ENCODE measurements at regions not wholly inside any gene's neighbourhood (a gene's known extent, or its start where the extent isn't known, plus 50 kb on each side); places are given as distances from the start of the nearest gene placed in this dataset.

DNA sequence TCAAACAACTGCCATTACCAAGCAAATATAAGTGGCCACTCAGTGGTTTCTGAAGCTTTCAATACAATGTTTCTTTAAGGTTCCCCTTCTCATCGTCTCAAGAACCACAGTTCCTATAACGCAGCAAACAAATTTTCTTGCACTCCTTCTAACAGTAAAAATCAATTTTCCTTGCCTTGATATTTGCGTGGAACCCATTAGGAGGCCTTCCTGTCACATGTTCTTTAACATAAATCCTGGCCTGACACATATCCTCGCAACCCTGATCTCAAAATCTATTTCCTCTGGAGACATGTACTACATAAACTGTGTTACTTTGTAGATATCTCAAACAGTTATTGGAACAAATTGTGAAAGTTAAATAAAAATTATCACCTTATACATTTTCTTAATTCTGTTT lies 65.9 kb upstream of the MANEA start:
- no peak for DNase-seq (ENCODE audit: low read depth)
- H3K4me3 ChIP-seq (ENCODE audit: low read depth, low read length): no peak overlapping the region
- TF ChIP-seq, protein P1, sequence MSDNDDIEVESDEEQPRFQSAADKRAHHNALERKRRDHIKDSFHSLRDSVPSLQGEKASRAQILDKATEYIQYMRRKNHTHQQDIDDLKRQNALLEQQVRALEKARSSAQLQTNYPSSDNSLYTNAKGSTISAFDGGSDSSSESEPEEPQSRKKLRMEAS (IDR thresholded peaks at IDR 0.05; ENCODE audit: low read depth, low read length): no peak
- TF ChIP-seq MYC (IDR thresholded peaks at IDR 0.05; ENCODE audit: low read depth, low read length): no peak
- TF ChIP-seq POLR2A (IDR thresholded peaks at IDR 0.05; ENCODE audit: extremely low read depth, insufficient read length): no peak
- TF ChIP-seq, protein P2, sequence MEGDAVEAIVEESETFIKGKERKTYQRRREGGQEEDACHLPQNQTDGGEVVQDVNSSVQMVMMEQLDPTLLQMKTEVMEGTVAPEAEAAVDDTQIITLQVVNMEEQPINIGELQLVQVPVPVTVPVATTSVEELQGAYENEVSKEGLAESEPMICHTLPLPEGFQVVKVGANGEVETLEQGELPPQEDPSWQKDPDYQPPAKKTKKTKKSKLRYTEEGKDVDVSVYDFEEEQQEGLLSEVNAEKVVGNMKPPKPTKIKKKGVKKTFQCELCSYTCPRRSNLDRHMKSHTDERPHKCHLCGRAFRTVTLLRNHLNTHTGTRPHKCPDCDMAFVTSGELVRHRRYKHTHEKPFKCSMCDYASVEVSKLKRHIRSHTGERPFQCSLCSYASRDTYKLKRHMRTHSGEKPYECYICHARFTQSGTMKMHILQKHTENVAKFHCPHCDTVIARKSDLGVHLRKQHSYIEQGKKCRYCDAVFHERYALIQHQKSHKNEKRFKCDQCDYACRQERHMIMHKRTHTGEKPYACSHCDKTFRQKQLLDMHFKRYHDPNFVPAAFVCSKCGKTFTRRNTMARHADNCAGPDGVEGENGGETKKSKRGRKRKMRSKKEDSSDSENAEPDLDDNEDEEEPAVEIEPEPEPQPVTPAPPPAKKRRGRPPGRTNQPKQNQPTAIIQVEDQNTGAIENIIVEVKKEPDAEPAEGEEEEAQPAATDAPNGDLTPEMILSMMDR (IDR thresholded peaks at IDR 0.05; ENCODE audit: low read depth, low read length): no peak

DNA sequence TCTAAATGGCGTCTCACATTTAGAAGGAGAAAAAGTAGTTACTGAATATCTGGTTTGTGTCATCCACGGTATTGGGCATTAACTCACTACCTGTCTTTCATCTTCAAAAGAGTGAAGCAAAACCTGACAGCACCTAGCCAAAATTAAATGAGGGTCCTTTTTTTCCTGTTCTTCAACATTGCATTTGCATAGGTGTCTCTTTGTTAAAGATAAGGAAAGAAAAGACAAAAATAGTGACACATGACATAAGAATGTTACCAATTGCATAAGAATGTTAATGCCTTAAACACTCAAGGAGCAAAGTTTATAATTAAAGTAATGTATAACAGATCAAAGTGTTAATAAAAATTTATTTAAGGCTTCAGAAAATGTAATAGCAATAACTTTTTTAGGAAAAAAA lies 61.4 kb upstream of the MANEA start:
- DNase-seq (ENCODE audit: low read depth): no peak
- H3K4me3 ChIP-seq (ENCODE audit: low read depth, low read length): no peak overlapping the region
- TF ChIP-seq, protein P1 (IDR thresholded peaks at IDR 0.05; ENCODE audit: low read depth, low read length): no peak
- no peak for TF ChIP-seq POLR2A (IDR thresholded peaks at IDR 0.05; ENCODE audit: extremely low read depth, insufficient read length)
- TF ChIP-seq MYC (IDR thresholded peaks at IDR 0.05; ENCODE audit: low read depth, low read length): no peak
- TF ChIP-seq, protein P2 (IDR thresholded peaks at IDR 0.05; ENCODE audit: low read depth, low read length): no peak

DNA sequence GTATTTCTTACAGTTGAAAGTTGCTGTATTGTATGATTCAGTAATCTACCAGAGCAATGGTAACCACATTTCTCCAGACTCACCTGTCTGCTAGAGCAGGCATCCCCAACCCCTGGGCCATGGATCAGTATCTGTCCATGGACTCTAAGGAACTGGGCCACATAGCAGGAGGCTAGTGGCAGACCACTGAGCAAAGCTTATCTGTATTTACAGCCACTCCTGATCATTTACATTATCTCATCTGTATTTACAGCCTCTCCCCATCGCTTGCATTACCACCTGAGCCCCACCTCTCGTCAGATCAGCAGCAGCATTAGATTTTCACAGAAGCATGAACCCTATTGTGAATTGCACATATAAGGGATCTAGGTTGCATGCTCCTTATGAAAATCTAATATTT lies 60.3 kb upstream of the MANEA start:
- no peak overlapping the region for H3K4me3 ChIP-seq (ENCODE audit: low read depth, low read length)
- DNase-seq (ENCODE audit: low read depth): no peak
- no peak for TF ChIP-seq POLR2A (IDR thresholded peaks at IDR 0.05; ENCODE audit: extremely low read depth, insufficient read length)
- TF ChIP-seq, protein P1 (IDR thresholded peaks at IDR 0.05; ENCODE audit: low read depth, low read length): no peak
- TF ChIP-seq, protein P2 (IDR thresholded peaks at IDR 0.05; ENCODE audit: low read depth, low read length): no peak
- no peak for TF ChIP-seq MYC (IDR thresholded peaks at IDR 0.05; ENCODE audit: low read depth, low read length)

DNA sequence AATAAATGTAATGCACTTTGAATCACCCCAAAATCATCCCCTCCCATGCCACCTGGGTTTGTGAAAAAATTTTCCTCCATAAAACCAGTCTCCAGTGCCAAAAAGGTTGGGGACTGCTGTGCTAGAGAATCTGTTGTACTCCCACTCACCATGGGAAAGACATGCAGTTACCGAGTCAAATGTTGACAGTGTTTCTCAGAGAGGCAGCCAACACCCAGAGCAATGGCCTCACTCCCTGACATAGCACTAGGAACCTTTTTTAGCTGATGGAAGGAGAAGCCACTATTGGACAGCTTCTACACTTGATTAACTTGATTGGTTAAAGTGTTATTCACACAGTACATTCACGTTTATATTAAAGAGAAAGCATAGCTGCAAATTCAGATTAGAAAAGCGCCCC lies 59.8 kb upstream of the MANEA start:
- no peak overlapping the region for H3K4me3 ChIP-seq (ENCODE audit: low read depth, low read length)
- DNase-seq (ENCODE audit: low read depth): no peak
- TF ChIP-seq POLR2A (IDR thresholded peaks at IDR 0.05; ENCODE audit: extremely low read depth, insufficient read length) (no peak), MYC (IDR thresholded peaks at IDR 0.05; ENCODE audit: low read depth, low read length) (no peak)
- TF ChIP-seq, protein P2 (IDR thresholded peaks at IDR 0.05; ENCODE audit: low read depth, low read length): no peak

DNA sequence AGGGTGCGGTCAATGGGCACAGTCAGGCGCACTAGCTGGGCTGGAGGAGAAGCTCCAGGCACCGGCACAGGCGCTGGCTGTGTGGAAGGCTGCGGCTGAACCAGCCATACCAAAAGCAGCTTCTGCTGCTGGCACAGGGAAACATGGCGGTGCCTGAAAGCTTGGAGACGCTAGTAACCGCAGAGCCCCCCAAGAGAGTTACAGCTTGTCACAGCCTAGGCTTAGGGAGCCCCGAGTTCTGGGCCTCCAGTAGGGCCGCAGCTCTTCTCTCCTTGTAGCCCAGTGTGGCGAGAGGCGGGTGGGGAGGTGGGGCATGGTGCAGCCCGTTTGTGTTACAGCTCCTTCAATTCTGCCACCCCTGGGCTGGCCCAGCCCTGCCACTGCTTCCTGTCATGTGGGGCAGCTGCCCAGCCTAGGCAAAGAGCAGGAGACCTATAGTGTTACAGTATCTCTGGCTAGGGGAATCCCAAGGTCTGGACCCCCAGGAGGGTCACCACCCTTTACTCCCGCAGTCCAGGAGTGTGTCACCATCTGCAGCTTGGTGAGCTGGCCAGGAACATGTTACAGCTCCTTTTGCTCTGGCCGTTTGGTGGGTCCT lies 58.6 kb upstream of the MANEA start:
- TF ChIP-seq MYC (IDR thresholded peaks at IDR 0.05; ENCODE audit: low read depth, low read length) (no peak), POLR2A (IDR thresholded peaks at IDR 0.05; ENCODE audit: extremely low read depth, insufficient read length) (no peak)
- TF ChIP-seq, protein P1 (IDR thresholded peaks at IDR 0.05; ENCODE audit: low read depth, low read length): no peak
- TF ChIP-seq, protein P2 (IDR thresholded peaks at IDR 0.05; ENCODE audit: low read depth, low read length): no peak
- no peak for DNase-seq (ENCODE audit: low read depth)
- H3K4me3 ChIP-seq (ENCODE audit: low read depth, low read length): no peak overlapping the region

Data from NB4 (cell line).